ENCODE measurements at regions not wholly inside any gene's neighbourhood (a gene's known extent, or its start where the extent isn't known, plus 50 kb on each side); places are given as distances from the start of the nearest gene placed in this dataset.

GRCh38 chr17:63286254-63286653 is 159.9 kb downstream of the CYB561 start:
- TF ChIP-seq CTCF (conservative IDR thresholded peaks at IDR 0.05; ENCODE audit: low read depth in 2 of 2) = no peak
- no peak for TF ChIP-seq EZH2 (IDR thresholded peaks at IDR 0.05; ENCODE audit: low read depth, unreplicated experiment)
- no peak for TF ChIP-seq REST (IDR thresholded peaks at IDR 0.05; ENCODE audit: unreplicated experiment)
- TF ChIP-seq POLR2AphosphoS5 (IDR thresholded peaks at IDR 0.05; ENCODE audit: low read depth) = no peak
